ENCODE measurements at regions not wholly inside any gene's neighbourhood (a gene's known extent, or its start where the extent isn't known, plus 50 kb on each side); places are given as distances from the start of the nearest gene placed in this dataset.

DNA sequence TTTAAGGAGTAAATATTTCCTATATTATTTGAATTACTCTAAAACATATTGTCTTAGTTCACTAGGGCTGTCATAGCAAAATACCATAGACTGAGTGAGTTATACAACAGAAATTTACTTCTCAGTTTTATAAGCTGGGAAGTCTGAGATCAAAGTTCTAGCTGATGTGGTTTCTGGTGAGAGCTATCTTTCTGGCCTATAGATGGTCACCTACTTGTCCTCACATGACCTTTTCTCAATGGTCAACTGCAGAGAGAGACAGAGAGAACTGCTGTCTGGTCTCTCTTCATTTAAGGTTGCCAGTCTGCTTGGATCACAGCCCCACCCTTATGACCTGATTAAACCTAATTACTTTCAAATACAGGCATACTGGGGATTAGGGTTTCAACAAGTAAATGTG, 490.9 kb downstream of the FBXO15 start:
- Histone ChIP-seq H3K27ac (no peak overlapping the region), H3K4me3 (no peak overlapping the region)
- TF ChIP-seq, protein P1, sequence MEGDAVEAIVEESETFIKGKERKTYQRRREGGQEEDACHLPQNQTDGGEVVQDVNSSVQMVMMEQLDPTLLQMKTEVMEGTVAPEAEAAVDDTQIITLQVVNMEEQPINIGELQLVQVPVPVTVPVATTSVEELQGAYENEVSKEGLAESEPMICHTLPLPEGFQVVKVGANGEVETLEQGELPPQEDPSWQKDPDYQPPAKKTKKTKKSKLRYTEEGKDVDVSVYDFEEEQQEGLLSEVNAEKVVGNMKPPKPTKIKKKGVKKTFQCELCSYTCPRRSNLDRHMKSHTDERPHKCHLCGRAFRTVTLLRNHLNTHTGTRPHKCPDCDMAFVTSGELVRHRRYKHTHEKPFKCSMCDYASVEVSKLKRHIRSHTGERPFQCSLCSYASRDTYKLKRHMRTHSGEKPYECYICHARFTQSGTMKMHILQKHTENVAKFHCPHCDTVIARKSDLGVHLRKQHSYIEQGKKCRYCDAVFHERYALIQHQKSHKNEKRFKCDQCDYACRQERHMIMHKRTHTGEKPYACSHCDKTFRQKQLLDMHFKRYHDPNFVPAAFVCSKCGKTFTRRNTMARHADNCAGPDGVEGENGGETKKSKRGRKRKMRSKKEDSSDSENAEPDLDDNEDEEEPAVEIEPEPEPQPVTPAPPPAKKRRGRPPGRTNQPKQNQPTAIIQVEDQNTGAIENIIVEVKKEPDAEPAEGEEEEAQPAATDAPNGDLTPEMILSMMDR (IDR thresholded peaks at IDR 0.05) = no peak
- no peak for DNase-seq (ENCODE audit: low spot score)

DNA sequence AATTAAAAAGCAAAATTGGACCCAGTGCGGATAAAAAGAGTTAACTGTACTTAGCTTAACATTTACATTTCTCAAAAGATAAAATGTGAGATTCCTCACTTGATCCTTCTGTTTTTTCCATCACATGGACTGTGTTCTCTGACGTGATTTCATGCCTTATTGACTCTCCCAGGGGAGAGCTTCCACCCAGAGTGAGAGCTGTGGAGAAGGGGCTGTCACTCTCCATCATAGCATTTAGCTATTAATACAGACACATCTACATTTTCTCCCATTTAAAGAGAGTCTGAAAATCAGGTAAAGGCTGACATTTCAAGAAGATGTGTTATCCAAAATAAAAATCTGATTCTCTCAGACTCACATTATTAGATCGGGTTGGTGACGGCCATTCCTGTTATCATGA, 493.8 kb downstream of the FBXO15 start:
- TF ChIP-seq, protein P1 (IDR thresholded peaks at IDR 0.05) = no peak
- Histone ChIP-seq H3K27ac (no peak overlapping the region), H3K4me3 (no peak overlapping the region)
- DNase-seq (ENCODE audit: low spot score) = no peak

DNA sequence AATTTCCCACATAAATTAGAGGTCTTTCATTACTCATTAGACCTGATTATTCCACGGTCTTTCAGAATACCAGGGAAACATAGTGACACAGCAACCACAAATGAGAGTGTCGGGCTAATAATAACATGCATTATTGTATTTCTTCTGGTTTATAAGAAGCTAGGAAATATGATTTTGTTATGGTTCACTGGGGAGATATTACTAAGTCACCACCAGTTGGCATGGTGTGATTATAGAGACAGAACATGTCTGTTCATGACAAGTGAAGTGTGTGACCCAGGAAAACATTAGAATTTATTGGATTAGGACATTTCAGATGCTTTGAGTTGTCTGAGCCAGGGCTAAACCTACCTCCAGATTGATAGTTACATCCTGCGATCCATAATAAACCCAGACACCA, 494.4 kb downstream of the FBXO15 start:
- TF ChIP-seq, protein P1 (IDR thresholded peaks at IDR 0.05) = no peak
- no peak overlapping the region for H3K4me3 ChIP-seq
- DNase-seq (ENCODE audit: low spot score) = no peak
- H3K27ac ChIP-seq = no peak overlapping the region

DNA sequence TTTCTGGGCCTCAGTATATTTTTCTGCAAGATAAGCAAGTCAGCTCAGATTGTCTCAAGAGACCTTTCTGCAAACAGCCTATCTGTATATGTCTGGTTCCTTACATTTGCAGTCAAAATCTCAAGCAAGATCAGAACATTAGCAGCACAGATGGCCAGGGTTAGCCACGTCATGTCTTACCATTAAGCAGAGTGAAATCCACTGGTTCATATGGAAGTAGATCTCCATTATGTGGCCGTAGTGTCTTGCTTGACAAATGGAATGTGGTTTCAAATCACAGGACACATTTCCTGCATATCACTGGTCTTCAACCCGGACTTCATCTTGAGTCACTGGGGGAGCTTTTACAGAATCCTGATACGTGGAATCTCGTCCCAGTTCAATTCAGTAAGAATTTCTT, 500.2 kb downstream of the FBXO15 start:
- TF ChIP-seq, protein P1 (IDR thresholded peaks at IDR 0.05) = no peak
- no peak for DNase-seq (ENCODE audit: low spot score)
- Histone ChIP-seq H3K4me3 (no peak overlapping the region), H3K27ac (no peak overlapping the region)

DNA sequence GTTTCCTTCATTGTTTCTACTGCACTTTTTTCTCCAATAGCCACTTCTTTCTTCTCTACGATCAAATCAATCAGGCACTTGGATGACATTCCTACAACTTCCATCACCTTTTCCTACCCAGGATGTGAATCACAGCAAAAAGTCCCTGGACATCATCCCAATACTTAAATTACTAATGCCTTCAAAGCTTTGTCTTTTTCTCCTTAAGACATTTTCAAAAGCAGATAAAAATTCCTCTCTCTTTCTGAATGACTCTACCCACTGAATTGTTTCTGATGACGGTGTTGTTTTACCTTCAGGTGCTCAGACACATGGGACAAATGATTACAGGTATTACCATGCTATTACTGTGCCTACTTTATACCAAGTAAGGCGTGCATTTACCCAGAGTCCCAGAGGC, 500.9 kb downstream of the FBXO15 start:
- TF ChIP-seq, protein P1 (IDR thresholded peaks at IDR 0.05) = no peak

DNA sequence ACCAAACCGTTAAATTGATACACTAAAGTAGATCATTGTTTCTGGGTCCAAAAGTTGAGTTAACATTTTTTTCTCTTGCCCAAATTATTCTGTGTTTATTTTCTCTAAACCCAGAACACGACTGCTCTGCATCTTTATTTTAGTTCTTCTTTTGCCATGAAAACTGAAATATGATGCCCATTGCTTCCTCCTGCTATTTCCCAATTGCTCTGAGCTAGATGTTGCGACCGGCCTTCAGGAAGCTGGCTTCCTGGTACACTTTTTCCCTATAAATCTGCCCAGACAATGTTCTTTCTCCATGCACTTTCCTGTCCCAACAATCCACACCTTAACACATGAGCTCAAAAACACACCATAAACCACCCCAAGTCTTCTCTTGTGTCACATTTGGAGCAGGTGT, 501.4 kb downstream of the FBXO15 start:
- no peak for DNase-seq (ENCODE audit: low spot score)
- H3K27ac ChIP-seq = no peak overlapping the region
- no peak overlapping the region for H3K4me3 ChIP-seq
- TF ChIP-seq, protein P1 (IDR thresholded peaks at IDR 0.05) = no peak

More for the DNA sequence above, 500.9 kb downstream of the FBXO15 start:
- DNase-seq (ENCODE audit: low spot score) = no peak
- H3K27ac ChIP-seq = no peak overlapping the region
- H3K4me3 ChIP-seq = no peak overlapping the region

DNA sequence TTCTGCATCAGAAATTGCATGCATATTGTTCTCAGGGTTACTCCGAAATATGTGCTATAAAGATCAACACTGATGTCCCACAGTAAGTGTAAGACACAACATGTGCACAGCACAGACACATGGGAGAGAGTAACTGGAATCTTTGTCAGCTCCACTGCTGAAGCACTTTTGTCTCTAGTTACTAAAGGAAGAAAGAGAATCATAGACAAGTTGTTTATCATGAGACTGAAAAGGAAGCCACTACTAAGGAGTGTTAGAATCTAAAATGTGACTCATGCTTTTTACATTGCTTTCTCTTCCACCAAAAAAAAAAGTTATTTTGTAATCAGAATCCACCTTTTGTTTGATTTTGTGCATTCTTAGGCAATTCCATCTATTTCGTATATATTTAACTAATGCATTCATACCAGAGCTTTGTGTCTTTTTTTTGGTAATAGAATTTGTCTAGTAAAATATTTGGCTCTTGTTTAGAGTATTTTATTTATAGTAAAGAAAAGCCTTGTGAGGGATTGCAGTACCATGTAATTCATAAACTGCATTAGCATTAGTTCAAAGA, 502.4 kb downstream of the FBXO15 start:
- no peak for DNase-seq (ENCODE audit: low spot score)
- Histone ChIP-seq H3K4me3 (no peak overlapping the region), H3K27ac (no peak overlapping the region)
- TF ChIP-seq, protein P1 (IDR thresholded peaks at IDR 0.05) = no peak

All from coronary artery (tissue), 2 donors.